IMR-90 (cell line): ENCODE measurements at regions not wholly inside any gene's neighbourhood (a gene's known extent, or its start where the extent isn't known, plus 50 kb on each side); places are given as distances from the start of the nearest gene placed in this dataset.

Experiments
- ATAC-seq: fragments of 200-7000 bp; cut with Tn5 transposase; 2 replicates; pipeline ENCODE4 v1.9.1; 2020; ENCODE audit warnings: low read depth, mild to moderate bottlenecking, moderate library complexity
- BruUV-seq: library from RNA; stranded (reverse); fragments of 400-500 nt; replicated peaks from 2 replicates; lab custom pipeline; 2021; lab: Mats Ljungman, UMichigan
- CTCF ChIA-PET: fragments of 300-600 bp; formaldehyde crosslinking; extraction: SDS; loops from one replicate; lab custom pipeline; 2021; ENCODE audit warnings: antibody characterized with exemption; lab: Yijun Ruan, JAX
- POLR2A ChIA-PET: fragments of 300-600 bp; sonication (Branson Sonifier 250); formaldehyde crosslinking; loops from one replicate; lab custom pipeline; 2022; ENCODE audit warnings: antibody characterized with exemption; ENCODE audit not compliant: unreplicated experiment; lab: Charles Lee
- DNase-seq: peaks from one replicate; pipeline ENCODE4 v3.0.0; 2013
- H2AFZ ChIP-seq: replicated peaks from 2 replicates; pipeline ENCODE3; 2013; ENCODE audit warnings: low read length, mild to moderate bottlenecking; ENCODE audit not compliant: poor library complexity
- H2AK5ac ChIP-seq: 2 replicates; pipeline ENCODE4 v1.6.1; 2013; ENCODE audit warnings: low read depth, low read length, inconsistent platforms
- H2AK9ac ChIP-seq: replicated peaks from 2 replicates; pipeline ENCODE3; 2013; ENCODE audit warnings: mild to moderate bottlenecking, low read depth, low read length, moderate library complexity; ENCODE audit not compliant: poor library complexity
- H2BK120ac ChIP-seq: 2 replicates; pipeline ENCODE4 v1.6.1; 2013; ENCODE audit warnings: low read depth, low read length, inconsistent platforms
- H2BK15ac ChIP-seq: 3 replicates; pipeline ENCODE4 v1.6.1; 2013; ENCODE audit warnings: low read depth, low read length, inconsistent platforms
- H2BK20ac ChIP-seq: 2 replicates; pipeline ENCODE4 v1.6.1; 2013; ENCODE audit warnings: low read depth, mild to moderate bottlenecking, inconsistent platforms, low read length, moderate library complexity
- H2BK5ac ChIP-seq: 2 replicates; pipeline ENCODE4 v1.6.1; 2013; ENCODE audit warnings: mild to moderate bottlenecking, low read depth, low read length, inconsistent platforms; ENCODE audit not compliant: poor library complexity, severe bottlenecking
- H3K14ac ChIP-seq: replicated peaks from 2 replicates; pipeline ENCODE4 v1.6.1; 2013; ENCODE audit warnings: low read depth, low read length, inconsistent platforms
- H3K18ac ChIP-seq: 2 replicates; pipeline ENCODE4 v1.6.1; 2013; ENCODE audit warnings: low read depth, low read length, control low read depth
- H3K23ac ChIP-seq: 2 replicates; pipeline ENCODE4 v1.6.1; 2013; ENCODE audit warnings: low read depth, low read length, inconsistent platforms
- H3K27ac ChIP-seq: 2 replicates; pipeline ENCODE4 v1.5.1; 2013; ENCODE audit warnings: mild to moderate bottlenecking, control low read depth, low read length; ENCODE audit not compliant: insufficient read depth
- H3K27me3 ChIP-seq: 2 replicates; pipeline ENCODE4 v1.6.1; 2013; ENCODE audit warnings: low read length; ENCODE audit not compliant: control insufficient read depth, insufficient read depth
- H3K36me3 ChIP-seq: 2 replicates; pipeline ENCODE4 v1.6.1; 2013; ENCODE audit warnings: low read length, mixed read lengths; ENCODE audit not compliant: control insufficient read depth, insufficient read depth
- H3K4ac ChIP-seq: 2 replicates; pipeline ENCODE4 v1.6.1; 2013; ENCODE audit warnings: low read depth, low read length, inconsistent platforms
- H3K4me1 ChIP-seq: 2 replicates; pipeline ENCODE4 v1.6.1; 2013; ENCODE audit warnings: low read length, mixed read lengths; ENCODE audit not compliant: control insufficient read depth, insufficient read depth
- H3K4me2 ChIP-seq: 2 replicates; pipeline ENCODE4 v1.6.1; 2013; ENCODE audit warnings: low read depth, mild to moderate bottlenecking, control low read depth, low read length, moderate library complexity
- H3K4me3 ChIP-seq: 2 replicates; pipeline ENCODE4 v1.5.1; 2013; ENCODE audit warnings: low read depth, mild to moderate bottlenecking, control low read depth, low read length, moderate library complexity; ENCODE audit not compliant: insufficient read depth
- H3K56ac ChIP-seq: 2 replicates; pipeline ENCODE4 v1.6.1; 2013; ENCODE audit warnings: low read length, inconsistent platforms; ENCODE audit not compliant: insufficient read depth; ENCODE audit errors: extremely low read depth
- H3K79me1 ChIP-seq, 2 experiments: 2 replicates each; pipeline ENCODE4 v1.6.1; 2013; ENCODE audit warnings: low read length in 2 of 2, inconsistent platforms in 1 of 2, low read depth in 1 of 2
- H3K9ac ChIP-seq: 2 replicates; pipeline ENCODE4 v1.6.1; 2013; ENCODE audit warnings: low read depth, low read length, control low read depth
- H3K9me1 ChIP-seq: 2 replicates; pipeline ENCODE4 v1.6.1; 2013; ENCODE audit warnings: low read length, inconsistent platforms; ENCODE audit not compliant: insufficient read depth
- H3K9me3 ChIP-seq: 2 replicates; pipeline ENCODE4 v1.6.1; 2013; ENCODE audit warnings: low read length; ENCODE audit not compliant: control insufficient read depth, insufficient read depth
- H4K20me1 ChIP-seq: 2 replicates; pipeline ENCODE4 v1.6.1; 2013; ENCODE audit warnings: low read length, inconsistent platforms; ENCODE audit not compliant: insufficient read depth
- H4K5ac ChIP-seq: 2 replicates; pipeline ENCODE4 v1.6.1; 2013; ENCODE audit warnings: mild to moderate bottlenecking, low read depth, low read length, control low read depth
- H4K8ac ChIP-seq, 2 experiments: 2 replicates each; pipeline ENCODE4 v1.6.1; 2013; ENCODE audit warnings: low read depth in 2 of 2, low read length in 2 of 2, control low read depth in 1 of 2, inconsistent platforms in 1 of 2
- H4K91ac ChIP-seq: 2 replicates; pipeline ENCODE4 v1.6.1; 2013; ENCODE audit warnings: low read depth, low read length, inconsistent platforms; ENCODE audit not compliant: insufficient read depth
- BHLHE40 ChIP-seq: fragments of 150-350 bp; IDR thresholded peaks from 2 replicates; pipeline ENCODE4 v1.6.1; 2016; ENCODE audit warnings: mild to moderate bottlenecking, low read depth, low read length
- CEBPB ChIP-seq: IDR thresholded peaks from 2 replicates; pipeline ENCODE4 v1.6.1; 2012; ENCODE audit warnings: low read depth, low read length, improper control_type of control experiment
- CHD1 ChIP-seq: IDR thresholded peaks from 2 replicates; pipeline ENCODE4 v1.6.1; 2012; ENCODE audit warnings: low read depth, low read length, improper control_type of control experiment
- CTCF ChIP-seq: conservative IDR thresholded peaks from 2 replicates; pipeline ENCODE4 v1.5.1; 2012; ENCODE audit warnings: mild to moderate bottlenecking, low read depth, low read length, improper control_type of control experiment
- ELK1 ChIP-seq: fragments of 150-350 bp; IDR thresholded peaks from 2 replicates; pipeline ENCODE4 v1.6.1; 2016; ENCODE audit warnings: low read depth, mild to moderate bottlenecking, low read length, moderate library complexity, borderline replicate concordance
- MXI1 ChIP-seq: IDR thresholded peaks from 2 replicates; pipeline ENCODE4 v1.6.1; 2012; ENCODE audit warnings: low read depth, mild to moderate bottlenecking, low read length, moderate library complexity, borderline replicate concordance
- NFE2L2 ChIP-seq: fragments of 150-350 bp; IDR thresholded peaks from 2 replicates; pipeline ENCODE4 v1.6.1; 2016; ENCODE audit warnings: low read depth, mild to moderate bottlenecking, low read length
- RAD21 ChIP-seq: IDR thresholded peaks from 2 replicates; pipeline ENCODE4 v1.6.1; 2012; ENCODE audit warnings: low read length, improper control_type of control experiment
- RFX5 ChIP-seq: IDR thresholded peaks from 2 replicates; pipeline ENCODE4 v1.8.0; 2012; ENCODE audit warnings: low read depth, mild to moderate bottlenecking, low read length, moderate library complexity
- SMC3 ChIP-seq: fragments of 150-350 bp; IDR thresholded peaks from 2 replicates; pipeline ENCODE4 v1.6.1; 2016; ENCODE audit warnings: low read depth, mild to moderate bottlenecking, antibody characterized with exemption, low read length, moderate library complexity
- WGBS, 2 experiments: methylation state at CpG; one replicate each; pipeline versions ENCODE4 v1.1.5 to v1.1.7; 2013; ENCODE audit warnings: missing lambda C conversion rate in 2 of 2; ENCODE audit not compliant: insufficient read length in 1 of 2; ENCODE audit errors: extremely low coverage in 2 of 2; 5-methylcytosine and 5-hydroxymethylcytosine counted together
- dilution Hi-C: fragments of 300-500 bp; cut with HindIII; formaldehyde crosslinking; loops from one replicate; pipeline ENCODE4 v1.14.3; 2018; ENCODE audit warnings: low sequenced_read_pairs; ENCODE audit not compliant: unreplicated experiment
- in situ Hi-C: fragments of 300-500 bp; cut with MboI; formaldehyde crosslinking; loops from 3 replicates; pipeline ENCODE4 v1.14.3; 2019; ENCODE audit warnings: low sequenced_read_pairs, inconsistent platforms, mixed read lengths
- intact Hi-C: fragments of 100-400 bp; cut with micrococcal nuclease; formaldehyde crosslinking; loops from 2 replicates; pipeline ENCODE4 v1.10.0; 2022

- no peak overlapping the region for H3K4me3 ChIP-seq
- intact Hi-C loops (loop anchor here (10.0 kb wide), 1 partner anchor 316 kb away; no protein-coding TSS in a partner anchor), dilution Hi-C loops (no loop called here), in situ Hi-C loops (no loop called here)
- WGBS, 2 experiments, result no CpG with 5 or more reads among the region's 3 CpGs
- H2BK20ac ChIP-seq, result peak overlapping the region; percentile 91
- no peaks in the 10 kb centered on the region for H3K36me3 ChIP-seq
- ChIA-PET CTCF (no interaction called here), POLR2A (no interaction called here)
- peak overlapping the region; percentile 80 for H2BK15ac ChIP-seq
- H3K79me1 ChIP-seq, result no peaks in the 10 kb centered on the region
- H3K4me2 ChIP-seq, result peak overlapping the region; percentile 60; the same call in 1 of the 2 replicates
- H3K27ac ChIP-seq, result peak overlapping the region; percentile 3; the same call in 1 of the 2 replicates
- H2AK5ac ChIP-seq, result peak overlapping the region; percentile 87
- H4K20me1 ChIP-seq, result no peaks in the 10 kb centered on the region
- peak overlapping the region; percentile 84 for H3K14ac ChIP-seq
- peaks cover 5% of the 10 kb centered on the region; the same call in 1 of the 2 replicates for H3K9me1 ChIP-seq
- H3K9me3 ChIP-seq, result no peaks in the 10 kb centered on the region; the same call in 1 of the 2 replicates
- no TSS peak for BruUV-seq
- peak overlapping the region; percentile 69 for H4K91ac ChIP-seq
- no peak overlapping the region for H2AK9ac ChIP-seq
- H3K27me3 ChIP-seq, result no peaks in the 10 kb centered on the region
- peak overlapping the region; percentile 32 for H3K18ac ChIP-seq
- H3K9ac ChIP-seq, result no peak overlapping the region
- peak overlapping the region; percentile 19; the same call in 1 of the 2 replicates for H4K5ac ChIP-seq
- H3K4me1 ChIP-seq, result peaks cover 5% of the 10 kb centered on the region
- H2AFZ ChIP-seq, result no peak overlapping the region
- H2BK5ac ChIP-seq, result no peak overlapping the region
- H3K4ac ChIP-seq, result peak overlapping the region; percentile 87
- H3K23ac ChIP-seq, result peak overlapping the region; percentile 64; the same call in 1 of the 2 replicates
- peak overlapping the region; percentile 94 for H2BK120ac ChIP-seq
- H3K56ac ChIP-seq, result no peak overlapping the region
- DNase-seq, result no peak
- no peak for ATAC-seq
- peak overlapping the region; percentile 8 to 49; a peak in 3 of 4 replicates for H4K8ac ChIP-seq
- TF ChIP-seq RAD21, result no peak
- TF ChIP-seq NFE2L2, result no peak
- TF ChIP-seq MXI1, result no peak
- no peak for TF ChIP-seq RFX5
- TF ChIP-seq CEBPB, result no peak
- TF ChIP-seq CHD1, result no peak
- no peak for TF ChIP-seq SMC3
- no peak for TF ChIP-seq BHLHE40
- TF ChIP-seq ELK1, result no peak
- TF ChIP-seq CTCF, result no peak
These were observed 209.0 kb downstream of the JCAD start for GRCh38 chr10:29850371-29850770.
